MM.1S (cell line): ENCODE measurements at regions not wholly inside any gene's neighbourhood (a gene's known extent, or its start where the extent isn't known, plus 50 kb on each side); places are given as distances from the start of the nearest gene placed in this dataset.

Experiments used
- EZH2 ChIP-seq: fragments of 300-600 bp; sonication (generic); optimal IDR thresholded peaks from 2 replicates; pipeline ENCODE3; 2017; ENCODE audit warnings: low read depth, mild to moderate bottlenecking, antibody characterized with exemption, low read length, mixed read lengths
- TF ChIP-seq, protein P1 (sequence below): fragments of 300-600 bp; sonication (generic); IDR thresholded peaks from 2 replicates; pipeline ENCODE4 v1.5.1; 2016; ENCODE audit warnings: antibody characterized with exemption, low read length, mixed read lengths

DNA sequence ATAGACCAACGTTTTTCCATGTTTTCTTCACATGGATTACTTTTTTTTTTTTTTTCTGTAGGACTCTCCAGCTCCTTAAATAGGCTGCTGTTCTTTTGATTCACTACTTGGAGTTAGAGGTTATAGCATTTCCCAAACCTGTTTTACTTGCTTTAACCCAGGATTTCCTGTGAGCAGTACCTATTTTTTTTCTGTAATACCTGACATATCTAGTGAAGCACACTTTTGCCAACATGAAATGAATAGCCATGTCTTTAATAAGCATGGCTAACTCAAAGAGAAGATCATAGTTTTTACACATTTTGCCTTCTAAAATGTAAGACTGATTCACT lies 137.0 kb downstream of the FOXA2 start:
- no peak for TF ChIP-seq EZH2
- TF ChIP-seq, protein P1, sequence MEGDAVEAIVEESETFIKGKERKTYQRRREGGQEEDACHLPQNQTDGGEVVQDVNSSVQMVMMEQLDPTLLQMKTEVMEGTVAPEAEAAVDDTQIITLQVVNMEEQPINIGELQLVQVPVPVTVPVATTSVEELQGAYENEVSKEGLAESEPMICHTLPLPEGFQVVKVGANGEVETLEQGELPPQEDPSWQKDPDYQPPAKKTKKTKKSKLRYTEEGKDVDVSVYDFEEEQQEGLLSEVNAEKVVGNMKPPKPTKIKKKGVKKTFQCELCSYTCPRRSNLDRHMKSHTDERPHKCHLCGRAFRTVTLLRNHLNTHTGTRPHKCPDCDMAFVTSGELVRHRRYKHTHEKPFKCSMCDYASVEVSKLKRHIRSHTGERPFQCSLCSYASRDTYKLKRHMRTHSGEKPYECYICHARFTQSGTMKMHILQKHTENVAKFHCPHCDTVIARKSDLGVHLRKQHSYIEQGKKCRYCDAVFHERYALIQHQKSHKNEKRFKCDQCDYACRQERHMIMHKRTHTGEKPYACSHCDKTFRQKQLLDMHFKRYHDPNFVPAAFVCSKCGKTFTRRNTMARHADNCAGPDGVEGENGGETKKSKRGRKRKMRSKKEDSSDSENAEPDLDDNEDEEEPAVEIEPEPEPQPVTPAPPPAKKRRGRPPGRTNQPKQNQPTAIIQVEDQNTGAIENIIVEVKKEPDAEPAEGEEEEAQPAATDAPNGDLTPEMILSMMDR = no peak
